ENCODE measurements at regions not wholly inside any gene's neighbourhood (a gene's known extent, or its start where the extent isn't known, plus 50 kb on each side); places are given as distances from the start of the nearest gene placed in this dataset.

DNA sequence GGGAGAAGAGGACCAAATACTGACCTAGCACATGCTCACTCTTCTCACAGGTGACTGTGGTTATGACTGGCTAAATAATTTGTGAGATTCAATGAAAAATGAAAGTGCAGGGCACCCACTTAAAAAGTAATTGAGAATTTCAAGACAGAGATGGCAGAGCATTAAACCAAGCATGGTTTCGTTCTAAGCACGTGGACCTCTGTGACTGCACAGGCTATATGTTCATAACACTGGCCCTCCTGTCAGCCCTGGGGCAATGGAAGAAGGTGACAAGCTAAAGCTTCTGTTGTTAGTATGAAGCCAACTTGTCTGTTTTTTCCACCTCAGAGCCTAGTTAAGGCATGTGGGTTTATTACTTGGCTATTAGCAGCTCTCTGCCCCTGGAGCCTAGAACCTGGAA, 130.9 kb downstream of the FASLG start:
- no peak for TF ChIP-seq POLR2AphosphoS5 (IDR thresholded peaks at IDR 0.05)
- TF ChIP-seq, protein P1, sequence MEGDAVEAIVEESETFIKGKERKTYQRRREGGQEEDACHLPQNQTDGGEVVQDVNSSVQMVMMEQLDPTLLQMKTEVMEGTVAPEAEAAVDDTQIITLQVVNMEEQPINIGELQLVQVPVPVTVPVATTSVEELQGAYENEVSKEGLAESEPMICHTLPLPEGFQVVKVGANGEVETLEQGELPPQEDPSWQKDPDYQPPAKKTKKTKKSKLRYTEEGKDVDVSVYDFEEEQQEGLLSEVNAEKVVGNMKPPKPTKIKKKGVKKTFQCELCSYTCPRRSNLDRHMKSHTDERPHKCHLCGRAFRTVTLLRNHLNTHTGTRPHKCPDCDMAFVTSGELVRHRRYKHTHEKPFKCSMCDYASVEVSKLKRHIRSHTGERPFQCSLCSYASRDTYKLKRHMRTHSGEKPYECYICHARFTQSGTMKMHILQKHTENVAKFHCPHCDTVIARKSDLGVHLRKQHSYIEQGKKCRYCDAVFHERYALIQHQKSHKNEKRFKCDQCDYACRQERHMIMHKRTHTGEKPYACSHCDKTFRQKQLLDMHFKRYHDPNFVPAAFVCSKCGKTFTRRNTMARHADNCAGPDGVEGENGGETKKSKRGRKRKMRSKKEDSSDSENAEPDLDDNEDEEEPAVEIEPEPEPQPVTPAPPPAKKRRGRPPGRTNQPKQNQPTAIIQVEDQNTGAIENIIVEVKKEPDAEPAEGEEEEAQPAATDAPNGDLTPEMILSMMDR (IDR thresholded peaks at IDR 0.05) = no peak

All from breast epithelium (tissue), 3 donors.